SK-N-SH (cell line): ENCODE measurements at regions not wholly inside any gene's neighbourhood (a gene's known extent, or its start where the extent isn't known, plus 50 kb on each side); places are given as distances from the start of the nearest gene placed in this dataset.

ENCODE experiments used
- CTCF ChIA-PET: fragments of 300-600, 350-600 bp; formaldehyde crosslinking; extraction: SDS; loops from one replicate; lab custom pipeline; 2021; lab: Yijun Ruan, JAX
- POLR2A ChIA-PET: fragments of 350-600 bp; sonication (Branson Sonifier 250); formaldehyde crosslinking; extraction: SDS; loops from one replicate; lab custom pipeline; 2020; ENCODE audit warnings: antibody characterized with exemption, inconsistent platforms; lab: Yijun Ruan, JAX
- DNase-seq: peaks from one replicate; pipeline ENCODE4 v3.0.0; 2012
- H2AFZ ChIP-seq: fragments of 200-600 bp; sonication (generic); 2 replicates; pipeline ENCODE4 v1.8.1; 2016; ENCODE audit warnings: antibody characterized with exemption, mild to moderate bottlenecking, low read depth
- H3F3A ChIP-seq: fragments of 200-600 bp; sonication (generic); replicated peaks from 2 replicates; pipeline ENCODE3; 2016; ENCODE audit warnings: antibody characterized with exemption, mild to moderate bottlenecking; ENCODE audit not compliant: insufficient read depth
- H3K27ac ChIP-seq, 2 experiments: fragments of 200-500 bp in 1 of 2; fragments of 200-600 bp in 1 of 2; sonication (Bioruptor generic) in 1 of 2; sonication (generic), shearing (Covaris generic) in 1 of 2; 2 replicates each; pipeline versions ENCODE4 v1.5.1 to v1.6.1; 2014 to 2016; ENCODE audit warnings: low read depth in 2 of 2, inconsistent platforms in 1 of 2, low read length in 1 of 2, mild to moderate bottlenecking in 1 of 2, mixed read lengths in 1 of 2
- H3K27me3 ChIP-seq: fragments of 200-600 bp; sonication (generic), shearing (Covaris generic); 2 replicates; pipeline ENCODE4 v1.6.1; 2016; ENCODE audit warnings: mixed run types; ENCODE audit not compliant: insufficient read depth
- H3K36me3 ChIP-seq, 2 experiments: fragments of 200-500 bp in 1 of 2; fragments of 200-600 bp in 1 of 2; sonication (Bioruptor generic) in 1 of 2; sonication (generic) in 1 of 2; replicated peaks in 1 of 2; 2 replicates each; pipeline versions ENCODE3 to v1.5.1; 2014 to 2016; ENCODE audit warnings: low read length in 1 of 2, mild to moderate bottlenecking in 1 of 2; ENCODE audit not compliant: insufficient read depth in 2 of 2, control insufficient read depth in 1 of 2
- H3K4me1 ChIP-seq, 2 experiments: fragments of 200-500 bp in 1 of 2; fragments of 200-600 bp in 1 of 2; sonication (Bioruptor generic) in 1 of 2; sonication (generic), shearing (Covaris generic) in 1 of 2; 2 replicates each; pipeline versions ENCODE4 v1.5.1 to v1.6.1; 2014 to 2016; ENCODE audit warnings: low read depth in 1 of 2, low read length in 1 of 2, mixed run types in 1 of 2; ENCODE audit not compliant: insufficient read depth in 2 of 2, control insufficient read depth in 1 of 2
- H3K4me2 ChIP-seq: fragments of 200-600 bp; sonication (generic), shearing (Covaris generic); 2 replicates; pipeline ENCODE4 v1.6.1; 2017; ENCODE audit warnings: mixed run types
- H3K4me3 ChIP-seq, 2 experiments: fragments of 200-500 bp in 1 of 2; fragments of 200-600 bp in 1 of 2; sonication (Bioruptor generic) in 1 of 2; sonication (generic), shearing (Covaris generic) in 1 of 2; 2 replicates each; pipeline versions ENCODE4 v1.5.1 to v1.8.1; 2014 to 2016; ENCODE audit warnings: low read depth in 2 of 2, inconsistent platforms in 1 of 2, low read length in 1 of 2, mild to moderate bottlenecking in 1 of 2, mixed read lengths in 1 of 2, moderate library complexity in 1 of 2
- H3K79me2 ChIP-seq: fragments of 200-600 bp; sonication (generic); 2 replicates; pipeline ENCODE4 v1.8.1; 2017; ENCODE audit warnings: mild to moderate bottlenecking; ENCODE audit not compliant: insufficient read depth
- H3K9ac ChIP-seq: fragments of 200-600 bp; sonication (generic); 2 replicates; pipeline ENCODE4 v1.6.1; 2017; ENCODE audit warnings: mixed run types
- H3K9me2 ChIP-seq: fragments of 200-600 bp; sonication (generic); 2 replicates; pipeline ENCODE4 v1.6.1; 2017; ENCODE audit warnings: mixed run types
- H3K9me3 ChIP-seq: fragments of 200-600 bp; sonication (generic); 2 replicates; pipeline ENCODE4 v1.6.1; 2017; ENCODE audit warnings: mixed run types, mild to moderate bottlenecking, moderate library complexity
- H4K20me1 ChIP-seq: fragments of 200-600 bp; sonication (generic); 2 replicates; pipeline ENCODE4 v1.6.1; 2017; ENCODE audit warnings: mild to moderate bottlenecking, mixed run types; ENCODE audit not compliant: insufficient read depth
- CHD2 ChIP-seq: fragments of 150-350 bp; IDR thresholded peaks from 2 replicates; pipeline ENCODE4 v1.6.1; 2018; ENCODE audit warnings: low read length; ENCODE audit not compliant: partially characterized antibody
- ELF1 ChIP-seq: IDR thresholded peaks from 2 replicates; pipeline ENCODE4 v1.4.0; 2012
- EP300 ChIP-seq, 2 experiments: IDR thresholded peaks; 2 replicates each; pipeline versions ENCODE4 v1.4.0 to v1.6.1; 2012; ENCODE audit warnings: borderline replicate concordance in 1 of 2, low read depth in 1 of 2, low read length in 1 of 2
- FOXJ3 ChIP-seq: sonication (generic); formaldehyde crosslinking; IDR thresholded peaks from 2 replicates; pipeline ENCODE4 v1.5.1; 2020; ENCODE audit warnings: mild to moderate bottlenecking, missing genetic modification reagents
- FOXM1 ChIP-seq: IDR thresholded peaks from 2 replicates; pipeline ENCODE4 v1.4.0; 2012; ENCODE audit warnings: low read depth, mild to moderate bottlenecking
- MEF2A ChIP-seq: IDR thresholded peaks from 2 replicates; pipeline ENCODE4 v1.4.0; 2012; ENCODE audit warnings: low read depth, borderline replicate concordance
- MXI1 ChIP-seq: IDR thresholded peaks from 2 replicates; pipeline ENCODE4 v1.6.1; 2012; ENCODE audit warnings: mild to moderate bottlenecking, low read depth, low read length, improper control_type of control experiment
- NFIC ChIP-seq: IDR thresholded peaks from 2 replicates; pipeline ENCODE4 v1.4.0; 2012; ENCODE audit warnings: borderline replicate concordance
- NRF1 ChIP-seq: IDR thresholded peaks from 2 replicates; pipeline ENCODE4 v1.6.1; 2012; ENCODE audit warnings: low read depth, mild to moderate bottlenecking, low read length
- RAD21 ChIP-seq: IDR thresholded peaks from 2 replicates; pipeline ENCODE4 v1.6.1; 2012; ENCODE audit warnings: mild to moderate bottlenecking, low read length
- RCOR1 ChIP-seq: fragments of 150-350 bp; IDR thresholded peaks from 2 replicates; pipeline ENCODE4 v1.6.1; 2017; ENCODE audit warnings: antibody characterized with exemption, low read length
- RFX5 ChIP-seq: IDR thresholded peaks from 2 replicates; pipeline ENCODE4 v1.6.1; 2012; ENCODE audit warnings: mild to moderate bottlenecking, improper control_type of control experiment, low read length
- RXRA ChIP-seq: IDR thresholded peaks from 2 replicates; pipeline ENCODE4 v1.4.0; 2012; ENCODE audit warnings: low read depth, mild to moderate bottlenecking, borderline replicate concordance
- SIN3A ChIP-seq: IDR thresholded peaks from 2 replicates; pipeline ENCODE4 v1.6.1; 2012; ENCODE audit warnings: low read depth, mild to moderate bottlenecking, low read length, moderate library complexity, borderline replicate concordance
- SMC3 ChIP-seq: IDR thresholded peaks from 2 replicates; pipeline ENCODE4 v1.6.1; 2012; ENCODE audit warnings: low read depth, low read length, improper control_type of control experiment
- WGBS: methylation state at CpG from one replicate; pipeline ENCODE4 v1.1.6; 2017; ENCODE audit warnings: low lambda C conversion rate; 5-methylcytosine and 5-hydroxymethylcytosine counted together
- TF ChIP-seq, protein P1 (sequence below): IDR thresholded peaks from 2 replicates; pipeline ENCODE4 v1.4.0; 2012; ENCODE audit warnings: low read depth
- TF ChIP-seq, protein P2 (sequence below): IDR thresholded peaks from 2 replicates; pipeline ENCODE4 v1.4.0; 2012; ENCODE audit warnings: low read depth, borderline replicate concordance

DNA sequence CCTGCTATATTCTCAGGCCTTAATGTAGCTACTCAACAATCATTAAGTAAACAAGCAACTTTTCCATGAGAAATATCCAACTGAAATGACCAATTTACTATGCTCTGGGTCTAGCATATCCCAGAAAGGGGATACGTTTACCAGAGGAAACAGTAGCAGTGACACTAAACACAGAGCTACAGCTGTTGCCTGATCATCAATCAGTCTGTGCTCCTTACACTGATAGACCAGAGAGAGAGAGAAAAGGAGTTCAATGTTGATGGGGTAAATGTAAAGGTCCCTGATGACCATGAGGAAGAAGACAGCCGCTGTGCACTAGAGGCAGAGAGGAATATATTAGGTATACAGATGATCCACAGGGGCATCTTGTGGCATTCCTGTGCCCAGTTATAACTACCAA is 397.2 kb upstream of the USP15 start:
- POLR2A ChIA-PET: no interaction called here
- H3K9me3 ChIP-seq: no peaks in the 10 kb centered on the region
- H3F3A ChIP-seq: no peaks in the 10 kb centered on the region
- WGBS: 0% methylated on average over 2 of the region's 2 CpGs
- CTCF ChIA-PET: no interaction called here
- no peaks in the 10 kb centered on the region for H3K27me3 ChIP-seq
- no peak overlapping the region for H3K9ac ChIP-seq
- no peaks in the 10 kb centered on the region for H3K9me2 ChIP-seq
- H4K20me1 ChIP-seq: no peaks in the 10 kb centered on the region
- H3K79me2 ChIP-seq: no peaks in the 10 kb centered on the region
- H3K4me3 ChIP-seq: no peak overlapping the region
- no peak overlapping the region for H3K27ac ChIP-seq
- H3K4me2 ChIP-seq: no peak overlapping the region
- DNase-seq: no peak
- H3K36me3 ChIP-seq: no peaks in the 10 kb centered on the region
- H2AFZ ChIP-seq: no peak overlapping the region
- no peaks in the 10 kb centered on the region for H3K4me1 ChIP-seq
- no peak for TF ChIP-seq FOXJ3 (CRISPR knock-in tag)

DNA sequence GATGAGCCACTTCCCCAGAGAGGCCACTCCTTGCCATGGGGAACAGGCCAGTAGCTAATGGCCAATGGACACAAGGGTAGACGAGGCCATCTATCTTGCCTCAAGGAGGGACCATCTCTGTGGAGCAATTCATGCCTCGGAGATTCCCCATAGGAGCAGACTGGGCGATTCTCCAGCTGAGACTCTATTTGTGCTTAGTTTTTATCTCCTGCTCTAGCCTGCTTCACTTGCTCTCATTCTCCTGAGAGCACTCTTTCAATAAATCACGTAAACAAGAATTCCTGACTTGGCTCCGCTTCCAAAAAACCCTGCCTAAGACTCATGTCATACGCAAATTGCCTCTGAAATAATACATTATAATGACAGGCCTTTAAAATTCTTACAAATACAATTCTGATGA is 396.4 kb upstream of the USP15 start:
- H3F3A ChIP-seq: no peaks in the 10 kb centered on the region
- WGBS: 10% methylated on average over 6 of the region's 6 CpGs
- TF ChIP-seq MXI1 (no peak), RFX5 (no peak), RCOR1 (no peak), FOXM1 (no peak), CHD2 (no peak), NFIC (no peak), MEF2A (no peak), EP300 (IDR thresholded peaks at IDR 0.05; ENCODE audit: borderline replicate concordance in 1 of 2, low read depth in 1 of 2, low read length in 1 of 2) (no peak), RAD21 (no peak), ELF1 (no peak), SIN3A (no peak), RXRA (no peak), NRF1 (no peak), SMC3 (no peak)
- TF ChIP-seq, protein P1, sequence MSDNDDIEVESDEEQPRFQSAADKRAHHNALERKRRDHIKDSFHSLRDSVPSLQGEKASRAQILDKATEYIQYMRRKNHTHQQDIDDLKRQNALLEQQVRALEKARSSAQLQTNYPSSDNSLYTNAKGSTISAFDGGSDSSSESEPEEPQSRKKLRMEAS: no peak
- TF ChIP-seq, protein P2, sequence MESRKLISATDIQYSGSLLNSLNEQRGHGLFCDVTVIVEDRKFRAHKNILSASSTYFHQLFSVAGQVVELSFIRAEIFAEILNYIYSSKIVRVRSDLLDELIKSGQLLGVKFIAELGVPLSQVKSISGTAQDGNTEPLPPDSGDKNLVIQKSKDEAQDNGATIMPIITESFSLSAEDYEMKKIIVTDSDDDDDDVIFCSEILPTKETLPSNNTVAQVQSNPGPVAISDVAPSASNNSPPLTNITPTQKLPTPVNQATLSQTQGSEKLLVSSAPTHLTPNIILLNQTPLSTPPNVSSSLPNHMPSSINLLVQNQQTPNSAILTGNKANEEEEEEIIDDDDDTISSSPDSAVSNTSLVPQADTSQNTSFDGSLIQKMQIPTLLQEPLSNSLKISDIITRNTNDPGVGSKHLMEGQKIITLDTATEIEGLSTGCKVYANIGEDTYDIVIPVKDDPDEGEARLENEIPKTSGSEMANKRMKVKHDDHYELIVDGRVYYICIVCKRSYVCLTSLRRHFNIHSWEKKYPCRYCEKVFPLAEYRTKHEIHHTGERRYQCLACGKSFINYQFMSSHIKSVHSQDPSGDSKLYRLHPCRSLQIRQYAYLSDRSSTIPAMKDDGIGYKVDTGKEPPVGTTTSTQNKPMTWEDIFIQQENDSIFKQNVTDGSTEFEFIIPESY: no peak
- TF ChIP-seq, all 33 proteins: peak for 0
- H2AFZ ChIP-seq: no peak overlapping the region
- no peaks in the 10 kb centered on the region for H3K4me1 ChIP-seq
- no peak overlapping the region for H3K4me2 ChIP-seq
- no peaks in the 10 kb centered on the region for H3K9me3 ChIP-seq
- H3K27me3 ChIP-seq: no peaks in the 10 kb centered on the region
- no peaks in the 10 kb centered on the region for H3K79me2 ChIP-seq
- ChIA-PET CTCF (no interaction called here), POLR2A (no interaction called here)
- no peak overlapping the region for H3K4me3 ChIP-seq
- no peak for DNase-seq
- H3K9me2 ChIP-seq: no peaks in the 10 kb centered on the region
- no peaks in the 10 kb centered on the region for H3K36me3 ChIP-seq
- H3K9ac ChIP-seq: no peak overlapping the region
- no peak overlapping the region for H3K27ac ChIP-seq
- H4K20me1 ChIP-seq: no peaks in the 10 kb centered on the region
